ENCODE measurements at regions not wholly inside any gene's neighbourhood (a gene's known extent, or its start where the extent isn't known, plus 50 kb on each side); places are given as distances from the start of the nearest gene placed in this dataset.

DNA sequence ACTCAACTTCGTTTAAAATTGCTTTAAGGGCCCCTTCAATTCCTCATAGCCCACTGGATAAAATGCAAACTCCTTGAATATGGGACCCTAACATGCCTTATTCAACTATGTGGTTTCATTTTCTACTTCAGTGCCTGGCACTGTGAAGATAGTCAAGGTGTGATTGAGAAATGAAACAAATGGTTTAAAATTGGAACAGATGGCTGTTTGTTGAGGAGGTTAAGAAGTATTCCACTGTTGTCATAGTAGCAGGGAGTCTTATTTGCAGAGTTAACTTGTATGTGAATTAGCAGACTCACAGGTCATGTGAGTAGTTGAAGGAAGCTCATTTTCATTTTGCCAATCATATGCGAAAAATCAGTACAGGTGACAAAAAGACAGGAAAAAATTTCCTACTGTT lies 593.3 kb downstream of the KCTD8 start:
- no peak overlapping the region for H3K4me3 ChIP-seq (ENCODE audit: low read depth, low read length)
- no peak for TF ChIP-seq CTCF (IDR thresholded peaks at IDR 0.05; ENCODE audit: insufficient read depth, low read depth, low read length, missing control alignments)
- DNase-seq (ENCODE audit: low read depth), result no peak

DNA sequence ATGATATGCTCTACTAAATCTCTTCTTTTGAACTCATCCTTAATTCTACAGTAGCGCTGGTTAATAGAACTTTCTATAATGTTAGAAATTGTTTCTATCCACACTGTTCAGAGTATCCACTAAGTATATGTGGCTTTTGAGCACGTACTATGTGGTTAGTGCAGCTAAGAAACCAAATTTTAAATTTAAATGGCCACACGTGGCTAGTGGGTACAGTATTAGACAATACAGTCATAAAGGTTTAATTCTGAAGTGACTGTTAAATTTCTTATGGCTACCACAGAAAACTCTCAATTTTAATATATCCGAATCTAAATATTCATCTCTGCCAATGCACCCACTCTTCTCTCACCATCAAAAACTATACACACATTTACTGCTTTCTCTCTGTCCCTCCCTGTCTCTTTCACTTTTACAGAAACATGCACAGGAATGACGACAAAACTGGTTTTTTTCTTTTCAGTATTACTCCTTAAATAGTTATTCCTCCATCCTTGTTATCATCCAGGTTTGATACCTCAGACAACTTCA lies 583.9 kb downstream of the KCTD8 start:
- H3K4me3 ChIP-seq (ENCODE audit: low read depth, low read length), result no peak overlapping the region
- no peak for TF ChIP-seq CTCF (IDR thresholded peaks at IDR 0.05; ENCODE audit: insufficient read depth, low read depth, low read length, missing control alignments)
- DNase-seq (ENCODE audit: low read depth), result no peak

GRCh38 chr4:43867908-43868307 lies 580.7 kb downstream of the KCTD8 start:
- no peak for DNase-seq (ENCODE audit: low read depth)
- no peak overlapping the region for H3K4me3 ChIP-seq (ENCODE audit: low read depth, low read length)
- TF ChIP-seq CTCF (IDR thresholded peaks at IDR 0.05; ENCODE audit: insufficient read depth, low read depth, low read length, missing control alignments), result no peak

DNA sequence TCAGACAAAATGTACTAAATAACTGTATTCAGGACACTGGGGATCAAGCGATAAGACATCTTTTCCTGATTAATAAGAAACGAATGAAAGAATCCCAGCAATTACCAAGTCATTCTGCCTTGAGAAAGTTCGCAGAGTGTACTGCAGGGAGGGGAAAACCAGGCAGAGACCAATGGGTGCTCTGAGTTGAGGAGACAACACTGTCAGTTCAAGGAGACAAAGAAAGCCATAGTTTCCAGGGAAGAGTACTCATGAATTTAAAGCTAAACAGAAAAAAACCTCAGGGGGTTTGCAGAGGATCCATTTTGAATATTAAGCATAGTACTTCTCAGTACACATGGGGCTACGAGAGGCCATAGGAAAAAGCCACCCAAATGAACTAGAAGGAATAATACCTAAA lies 573.0 kb downstream of the KCTD8 start:
- no peak overlapping the region for H3K4me3 ChIP-seq (ENCODE audit: low read depth, low read length)
- DNase-seq (ENCODE audit: low read depth), result no peak
- TF ChIP-seq CTCF (IDR thresholded peaks at IDR 0.05; ENCODE audit: insufficient read depth, low read depth, low read length, missing control alignments), result no peak

- no peak overlapping the region for H3K4me3 ChIP-seq (ENCODE audit: low read depth, low read length)
- peak; percentile 5 for DNase-seq (ENCODE audit: low read depth)
- TF ChIP-seq CTCF (IDR thresholded peaks at IDR 0.05; ENCODE audit: insufficient read depth, low read depth, low read length, missing control alignments), result no peak
These were observed 566.1 kb downstream of the KCTD8 start for GRCh38 chr4:43882470-43882869.

DNA sequence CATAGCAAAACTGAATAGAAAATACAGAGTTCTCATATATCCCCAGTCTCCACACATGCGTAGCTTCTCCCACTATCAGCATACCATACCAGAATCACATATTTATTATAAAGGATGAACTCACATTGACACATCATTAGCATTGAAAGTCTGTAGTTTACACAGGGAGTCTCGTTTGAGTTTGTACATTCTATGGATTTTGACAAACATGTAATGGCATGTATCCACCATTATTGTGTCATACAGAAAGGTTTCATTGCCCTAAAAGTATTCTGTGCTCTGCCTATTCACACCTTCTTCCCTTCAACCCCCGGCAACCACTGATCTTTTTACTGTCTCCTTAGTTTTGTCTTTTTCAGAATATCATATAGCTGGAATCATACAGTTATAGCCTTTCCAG lies 562.4 kb downstream of the KCTD8 start:
- H3K4me3 ChIP-seq (ENCODE audit: low read depth, low read length), result no peak overlapping the region
- no peak for TF ChIP-seq CTCF (IDR thresholded peaks at IDR 0.05; ENCODE audit: insufficient read depth, low read depth, low read length, missing control alignments)
- DNase-seq (ENCODE audit: low read depth), result no peak

DNA sequence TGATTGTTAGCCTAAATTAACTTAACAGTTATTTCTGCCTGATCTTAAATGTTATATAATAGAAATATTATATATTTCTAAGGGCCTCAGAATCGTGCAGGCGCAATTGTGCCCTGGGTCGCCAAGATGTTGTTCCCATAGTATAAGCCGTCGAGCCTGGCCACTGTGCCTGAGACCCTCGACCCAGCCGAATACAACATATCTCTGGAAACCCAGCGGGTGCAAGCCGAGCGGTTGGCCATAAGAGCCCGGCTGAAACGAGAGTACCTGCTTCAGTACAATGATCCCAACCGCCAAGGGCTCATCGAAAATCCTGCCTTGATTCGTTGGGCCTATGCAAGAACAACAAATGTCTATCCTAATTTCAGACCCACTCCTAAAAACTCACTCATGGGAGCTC lies 549.8 kb downstream of the KCTD8 start:
- no peak overlapping the region for H3K4me3 ChIP-seq (ENCODE audit: low read depth, low read length)
- TF ChIP-seq CTCF (IDR thresholded peaks at IDR 0.05; ENCODE audit: insufficient read depth, low read depth, low read length, missing control alignments), result no peak
- DNase-seq (ENCODE audit: low read depth), result no peak

All from GM12865 (cell line).